ENCODE measurements at regions not wholly inside any gene's neighbourhood (a gene's known extent, or its start where the extent isn't known, plus 50 kb on each side); places are given as distances from the start of the nearest gene placed in this dataset.

DNA sequence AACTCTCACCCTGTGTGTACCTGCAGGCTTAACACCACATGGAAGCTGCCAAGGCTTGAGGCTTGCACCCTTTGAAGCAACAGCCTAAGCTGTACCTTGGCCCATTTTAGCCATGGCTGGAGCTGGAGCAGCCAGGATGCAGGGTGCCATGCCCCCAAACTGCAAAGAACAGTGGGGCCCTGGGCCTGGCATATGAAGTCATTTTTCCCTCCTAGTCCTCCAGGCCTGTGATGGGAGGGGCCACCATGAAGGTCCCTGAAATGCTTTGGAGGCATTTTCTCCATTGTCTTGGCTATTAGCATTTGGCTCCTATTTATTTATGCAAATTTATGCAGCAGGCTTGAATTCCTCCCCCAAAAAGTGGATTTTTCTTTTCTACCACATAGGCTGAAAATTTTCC is 238.4 kb downstream of the CDCA7 start:
- TF ChIP-seq, protein P1, sequence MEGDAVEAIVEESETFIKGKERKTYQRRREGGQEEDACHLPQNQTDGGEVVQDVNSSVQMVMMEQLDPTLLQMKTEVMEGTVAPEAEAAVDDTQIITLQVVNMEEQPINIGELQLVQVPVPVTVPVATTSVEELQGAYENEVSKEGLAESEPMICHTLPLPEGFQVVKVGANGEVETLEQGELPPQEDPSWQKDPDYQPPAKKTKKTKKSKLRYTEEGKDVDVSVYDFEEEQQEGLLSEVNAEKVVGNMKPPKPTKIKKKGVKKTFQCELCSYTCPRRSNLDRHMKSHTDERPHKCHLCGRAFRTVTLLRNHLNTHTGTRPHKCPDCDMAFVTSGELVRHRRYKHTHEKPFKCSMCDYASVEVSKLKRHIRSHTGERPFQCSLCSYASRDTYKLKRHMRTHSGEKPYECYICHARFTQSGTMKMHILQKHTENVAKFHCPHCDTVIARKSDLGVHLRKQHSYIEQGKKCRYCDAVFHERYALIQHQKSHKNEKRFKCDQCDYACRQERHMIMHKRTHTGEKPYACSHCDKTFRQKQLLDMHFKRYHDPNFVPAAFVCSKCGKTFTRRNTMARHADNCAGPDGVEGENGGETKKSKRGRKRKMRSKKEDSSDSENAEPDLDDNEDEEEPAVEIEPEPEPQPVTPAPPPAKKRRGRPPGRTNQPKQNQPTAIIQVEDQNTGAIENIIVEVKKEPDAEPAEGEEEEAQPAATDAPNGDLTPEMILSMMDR (IDR thresholded peaks at IDR 0.05): no peak
- TF ChIP-seq, protein P2, sequence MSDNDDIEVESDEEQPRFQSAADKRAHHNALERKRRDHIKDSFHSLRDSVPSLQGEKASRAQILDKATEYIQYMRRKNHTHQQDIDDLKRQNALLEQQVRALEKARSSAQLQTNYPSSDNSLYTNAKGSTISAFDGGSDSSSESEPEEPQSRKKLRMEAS (CRISPR knock-in tag; IDR thresholded peaks at IDR 0.05): no peak
- TF ChIP-seq IRF2 (CRISPR knock-in tag; IDR thresholded peaks at IDR 0.05; ENCODE audit: borderline replicate concordance, low read depth) (no peak), CREM (CRISPR knock-in tag; IDR thresholded peaks at IDR 0.05) (no peak), ZBTB21 (CRISPR knock-in tag; IDR thresholded peaks at IDR 0.05; ENCODE audit: borderline replicate concordance) (no peak), CBFB (CRISPR knock-in tag; IDR thresholded peaks at IDR 0.05; ENCODE audit: low read depth) (no peak), ZNF138 (CRISPR knock-in tag; conservative IDR thresholded peaks at IDR 0.05) (no peak), RELA (CRISPR knock-in tag; IDR thresholded peaks at IDR 0.05; ENCODE audit: borderline replicate concordance) (no peak), ZNF219 (CRISPR knock-in tag; IDR thresholded peaks at IDR 0.05; ENCODE audit: borderline replicate concordance) (no peak), ATF1 (CRISPR knock-in tag; IDR thresholded peaks at IDR 0.05) (no peak)
- TF ChIP-seq, protein P3, sequence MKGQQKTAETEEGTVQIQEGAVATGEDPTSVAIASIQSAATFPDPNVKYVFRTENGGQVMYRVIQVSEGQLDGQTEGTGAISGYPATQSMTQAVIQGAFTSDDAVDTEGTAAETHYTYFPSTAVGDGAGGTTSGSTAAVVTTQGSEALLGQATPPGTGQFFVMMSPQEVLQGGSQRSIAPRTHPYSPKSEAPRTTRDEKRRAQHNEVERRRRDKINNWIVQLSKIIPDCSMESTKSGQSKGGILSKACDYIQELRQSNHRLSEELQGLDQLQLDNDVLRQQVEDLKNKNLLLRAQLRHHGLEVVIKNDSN (CRISPR knock-in tag; IDR thresholded peaks at IDR 0.05): no peak

All from WTC11 (cell line).